Anterior cingulate cortex (tissue), 58 donors: ENCODE measurements at regions not wholly inside any gene's neighbourhood (a gene's known extent, or its start where the extent isn't known, plus 50 kb on each side); places are given as distances from the start of the nearest gene placed in this dataset.
A peak's percentile ranks its signal among the peaks of the same experiment; 100 is the strongest.

Experiments used
- DNase-seq, 58 donors: peaks; one replicate each; lab custom pipeline; 2025; lab: John Stamatoyannopoulos, UW

GRCh38 chr1:47694011-47694890, 256.4 kb downstream of the FOXD2 start:
- no peak for DNase-seq

GRCh38 chr1:47696404-47696736, 258.5 kb downstream of the FOXD2 start:
- no peak for DNase-seq

- peak in 22 of 58 donors; percentile 7 to 89 (median 36) for DNase-seq
These were observed 259.0 kb downstream of the FOXD2 start for GRCh38 chr1:47696737-47697441.

- no peak for DNase-seq
These were observed 259.9 kb downstream of the FOXD2 start for GRCh38 chr1:47697616-47698335.

- no peak for DNase-seq
These were observed 261.8 kb downstream of the FOXD2 start for GRCh38 chr1:47699492-47700235.

GRCh38 chr1:47701283-47701682, 263.4 kb downstream of the FOXD2 start:
- DNase-seq: no peak

- DNase-seq: no peak
These were observed 264.1 kb downstream of the FOXD2 start for GRCh38 chr1:47701741-47702515.

GRCh38 chr1:47703156-47703825, 265.4 kb downstream of the FOXD2 start:
- DNase-seq: no peak

GRCh38 chr1:47703981-47704596, 266.2 kb downstream of the FOXD2 start:
- DNase-seq: no peak

- peak in 4 of 58 donors; percentile 6 to 23 (median 12) for DNase-seq
These were observed 267.8 kb downstream of the FOXD2 start for GRCh38 chr1:47705517-47706130.

GRCh38 chr1:47707503-47707902, 269.7 kb downstream of the FOXD2 start:
- no peak for DNase-seq

- DNase-seq: no peak
These were observed 270.2 kb downstream of the FOXD2 start for GRCh38 chr1:47708019-47708535.

GRCh38 chr1:47708658-47709018, 270.8 kb downstream of the FOXD2 start:
- DNase-seq: no peak

GRCh38 chr1:47709019-47709871, 271.4 kb downstream of the FOXD2 start:
- DNase-seq: peak in 4 of 58 donors; percentile 21 to 27 (median 26)

GRCh38 chr1:47709872-47710231, 272.0 kb downstream of the FOXD2 start:
- DNase-seq: peak in 3 of 58 donors; percentile 5 to 21 (median 19)

- peak in 46 of 58 donors; percentile 5 to 79 (median 32) for DNase-seq
These were observed 272.7 kb downstream of the FOXD2 start for GRCh38 chr1:47710329-47711071.
